ENCODE measurements at regions not wholly inside any gene's neighbourhood (a gene's known extent, or its start where the extent isn't known, plus 50 kb on each side); places are given as distances from the start of the nearest gene placed in this dataset.

GRCh38 chr3:161672478-161672877, 175.9 kb downstream of the OTOL1 start:
- ChIA-PET CTCF (ENCODE audit: low intra/inter-chr PET ratio) (no interaction called here), POLR2A (no interaction called here)
- ATAC-seq (no peak), DNase-seq (ENCODE audit: extremely low read depth in 1 of 4, low spot score in 3 of 4) (no peak), FAIRE-seq (no peak)
- H3K36me3 ChIP-seq (ENCODE audit: control insufficient read depth, insufficient read depth, low read length): no peaks in the 10 kb centered on the region
- H4K20me1 ChIP-seq (replicated peaks; ENCODE audit: control insufficient read depth, insufficient read depth, low read length): no peaks in the 10 kb centered on the region
- no peaks in the 10 kb centered on the region for H3K4me1 ChIP-seq (replicated peaks in 1 of 2; ENCODE audit: control insufficient read depth in 2 of 2, insufficient read depth in 2 of 2, low read length in 2 of 2)
- H3K27me3 ChIP-seq (ENCODE audit: control insufficient read depth in 2 of 2, insufficient read depth in 2 of 2, low read length in 2 of 2): no peaks in the 10 kb centered on the region
- H3K4me3 ChIP-seq: no peak overlapping the region
- TF ChIP-seq ZC3H8 (IDR thresholded peaks at IDR 0.05) (no peak), GABPB2 (CRISPR knock-in tag; conservative IDR thresholded peaks at IDR 0.05) (no peak), CREB3L1 (IDR thresholded peaks at IDR 0.05; ENCODE audit: borderline replicate concordance, low read depth) (no peak), RBM39 (optimal IDR thresholded peaks at IDR 0.05; ENCODE audit: low read depth, low read length) (no peak), RFX5 (IDR thresholded peaks at IDR 0.05; ENCODE audit: low read depth, low read length) (no peak), FOXJ3 (CRISPR knock-in tag; IDR thresholded peaks at IDR 0.05) (no peak), MEF2A (IDR thresholded peaks at IDR 0.05; ENCODE audit: control insufficient read depth, low read depth, low read length) (no peak), STAT5A (IDR thresholded peaks at IDR 0.05; ENCODE audit: borderline replicate concordance, low read length) (no peak), SREBF2 (CRISPR knock-in tag; IDR thresholded peaks at IDR 0.05) (no peak)
- TF ChIP-seq, protein P1, sequence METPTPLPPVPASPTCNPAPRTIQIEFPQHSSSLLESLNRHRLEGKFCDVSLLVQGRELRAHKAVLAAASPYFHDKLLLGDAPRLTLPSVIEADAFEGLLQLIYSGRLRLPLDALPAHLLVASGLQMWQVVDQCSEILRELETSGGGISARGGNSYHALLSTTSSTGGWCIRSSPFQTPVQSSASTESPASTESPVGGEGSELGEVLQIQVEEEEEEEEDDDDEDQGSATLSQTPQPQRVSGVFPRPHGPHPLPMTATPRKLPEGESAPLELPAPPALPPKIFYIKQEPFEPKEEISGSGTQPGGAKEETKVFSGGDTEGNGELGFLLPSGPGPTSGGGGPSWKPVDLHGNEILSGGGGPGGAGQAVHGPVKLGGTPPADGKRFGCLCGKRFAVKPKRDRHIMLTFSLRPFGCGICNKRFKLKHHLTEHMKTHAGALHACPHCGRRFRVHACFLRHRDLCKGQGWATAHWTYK (CRISPR knock-in tag; IDR thresholded peaks at IDR 0.05): no peak
- TF ChIP-seq, protein P2, sequence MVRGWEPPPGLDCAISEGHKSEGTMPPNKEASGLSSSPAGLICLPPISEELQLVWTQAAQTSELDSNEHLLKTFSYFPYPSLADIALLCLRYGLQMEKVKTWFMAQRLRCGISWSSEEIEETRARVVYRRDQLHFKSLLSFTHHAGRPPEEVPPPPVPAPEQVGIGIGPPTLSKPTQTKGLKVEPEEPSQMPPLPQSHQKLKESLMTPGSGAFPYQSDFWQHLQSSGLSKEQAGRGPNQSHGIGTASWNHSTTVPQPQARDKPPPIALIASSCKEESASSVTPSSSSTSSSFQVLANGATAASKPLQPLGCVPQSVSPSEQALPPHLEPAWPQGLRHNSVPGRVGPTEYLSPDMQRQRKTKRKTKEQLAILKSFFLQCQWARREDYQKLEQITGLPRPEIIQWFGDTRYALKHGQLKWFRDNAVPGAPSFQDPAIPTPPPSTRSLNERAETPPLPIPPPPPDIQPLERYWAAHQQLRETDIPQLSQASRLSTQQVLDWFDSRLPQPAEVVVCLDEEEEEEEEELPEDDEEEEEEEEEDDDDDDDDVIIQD (CRISPR knock-in tag; IDR thresholded peaks at IDR 0.05): no peak
- no peak overlapping the region for H3K9ac ChIP-seq (ENCODE audit: insufficient read depth in 1 of 2, low read depth in 2 of 2, low read length in 2 of 2)
- no peak overlapping the region for H3K27ac ChIP-seq (ENCODE audit: extremely low read depth, low read depth, low read length)
- in situ Hi-C loops (cut with MboI) (no loop called here), intact Hi-C loops (cut with micrococcal nuclease) (no loop called here)
- no TSS peak for BruUV-seq (replicated peaks)
- no peaks in the 10 kb centered on the region for H3K9me3 ChIP-seq (replicated peaks; ENCODE audit: control insufficient read depth, insufficient read depth, low read depth, low read length)
- no peak overlapping the region for H3K4me2 ChIP-seq (ENCODE audit: insufficient read depth, low read length)
- H3K79me2 ChIP-seq (ENCODE audit: control insufficient read depth, insufficient read depth, low read length): no peaks in the 10 kb centered on the region
- no peaks in the 10 kb centered on the region for H3K9me1 ChIP-seq (ENCODE audit: control insufficient read depth, insufficient read depth, low read length)
- 0% methylated on average over 4 of the region's 4 CpGs for WGBS (ENCODE audit: insufficient coverage, low coverage, missing lambda C conversion rate)
- H2AFZ ChIP-seq (ENCODE audit: low read depth, low read length): no peak overlapping the region
